Activated CD4-positive, alpha-beta memory T cell treated with anti-CD3 and anti-CD28 coated beads for 36 hours (primary cell): ENCODE measurements at regions not wholly inside any gene's neighbourhood (a gene's known extent, or its start where the extent isn't known, plus 50 kb on each side); places are given as distances from the start of the nearest gene placed in this dataset.
"Not testable (repeated sequence)": the region's sequence is repeated elsewhere in the genome, so short reads cannot be mapped to it uniquely, and the experiment has no call there.

ENCODE experiments used
- CTCF ChIA-PET: fragments of 350-600 bp; sonication (Branson Sonifier 250); formaldehyde crosslinking; loops from one replicate; lab custom pipeline; 2021; ENCODE audit warnings: antibody characterized with exemption, inconsistent platforms; lab: Charles Lee
- POLR2A ChIA-PET: fragments of 350-600 bp; sonication (Branson Sonifier 250); formaldehyde crosslinking; loops from one replicate; lab custom pipeline; 2021; ENCODE audit warnings: antibody characterized with exemption; lab: Charles Lee
- DNase-seq: peaks from one replicate; pipeline ENCODE4 v3.0.0-alpha.2; 2020
- H3K27ac Mint-ChIP-seq: one replicate; pipeline ENCODE4 v1.8.0; 2021; ENCODE audit warnings: mixed read lengths
- H3K27me3 Mint-ChIP-seq: one replicate; pipeline ENCODE4 v1.8.0; 2021; ENCODE audit warnings: mixed read lengths
- H3K36me3 Mint-ChIP-seq: one replicate; pipeline ENCODE4 v1.8.0; 2021; ENCODE audit warnings: mixed read lengths
- H3K4me1 Mint-ChIP-seq: one replicate; pipeline ENCODE4 v1.8.0; 2021; ENCODE audit warnings: low read depth, mixed read lengths
- H3K4me3 Mint-ChIP-seq: one replicate; pipeline ENCODE4 v1.8.0; 2021; ENCODE audit warnings: mild to moderate bottlenecking, mixed read lengths
- H3K9me3 Mint-ChIP-seq: one replicate; pipeline ENCODE4 v1.8.0; 2021; ENCODE audit warnings: mixed read lengths
- intact Hi-C: fragments of 100-400 bp; cut with micrococcal nuclease; formaldehyde crosslinking; loops from one replicate; pipeline ENCODE4 v1.15.1; 2023

- DNase-seq, POLR2A ChIA-PET, H3K4me1 Mint-ChIP-seq, intact Hi-C loops, H3K27ac Mint-ChIP-seq, H3K9me3 Mint-ChIP-seq, H3K4me3 Mint-ChIP-seq, H3K36me3 Mint-ChIP-seq, H3K27me3 Mint-ChIP-seq: not testable (repeated sequence)
- CTCF ChIA-PET, result interaction anchor here (1.7 kb wide), 1 partner anchor 51 kb away, joined by 5 read pairs; no protein-coding TSS in a partner anchor
Observed at GRCh38 chr3:194264631-194265504, 86.3 kb downstream of the CPN2 start.

GRCh38 chr3:194265505-194265892 is 85.6 kb downstream of the CPN2 start:
- H3K4me1 Mint-ChIP-seq, result peaks cover 4% of the 10 kb centered on the region
- no peaks in the 10 kb centered on the region for H3K9me3 Mint-ChIP-seq
- H3K4me3 Mint-ChIP-seq, result no peak overlapping the region
- ChIA-PET POLR2A (no interaction called here), CTCF (interaction anchor here (1.3 kb wide), 1 partner anchor 51 kb away, joined by 4 read pairs; no protein-coding TSS in a partner anchor)
- H3K27ac Mint-ChIP-seq, result no peak overlapping the region
- DNase-seq, result no peak
- peaks cover 2% of the 10 kb centered on the region for H3K27me3 Mint-ChIP-seq
- intact Hi-C loops, result no loop called here
- no peaks in the 10 kb centered on the region for H3K36me3 Mint-ChIP-seq

GRCh38 chr3:194265996-194266964 is 84.8 kb downstream of the CPN2 start:
- no peak overlapping the region for H3K27ac Mint-ChIP-seq
- no peak overlapping the region for H3K4me3 Mint-ChIP-seq
- intact Hi-C loops, result no loop called here
- no peaks in the 10 kb centered on the region for H3K36me3 Mint-ChIP-seq
- peaks cover 2% of the 10 kb centered on the region for H3K27me3 Mint-ChIP-seq
- no peak for DNase-seq
- H3K4me1 Mint-ChIP-seq, result peaks cover 4% of the 10 kb centered on the region
- POLR2A ChIA-PET, result no interaction called here
- CTCF ChIA-PET, result interaction anchor here (1.3 kb wide), 1 partner anchor 50 kb away, joined by 4 read pairs; no protein-coding TSS in a partner anchor
- no peaks in the 10 kb centered on the region for H3K9me3 Mint-ChIP-seq

- Mint-ChIP-seq H3K27me3 (peaks cover 2% of the 10 kb centered on the region), H3K36me3 (no peaks in the 10 kb centered on the region), H3K4me3 (no peak overlapping the region), H3K4me1 (peaks cover 4% of the 10 kb centered on the region), H3K27ac (no peak overlapping the region), H3K9me3 (no peaks in the 10 kb centered on the region)
- DNase-seq, result no peak
- POLR2A ChIA-PET, result interaction anchor here (0.7 kb wide), 1 partner anchor 208 kb away, joined by 3 read pairs; no protein-coding TSS in a partner anchor
- intact Hi-C loops, result no loop called here
- CTCF ChIA-PET, result no interaction called here
Observed at GRCh38 chr3:194267744-194268653, 83.1 kb downstream of the CPN2 start.

GRCh38 chr3:194268654-194269512 is 82.2 kb downstream of the CPN2 start:
- no peak overlapping the region for H3K4me3 Mint-ChIP-seq
- intact Hi-C loops, result no loop called here
- H3K36me3 Mint-ChIP-seq, result no peaks in the 10 kb centered on the region
- H3K27ac Mint-ChIP-seq, result no peak overlapping the region
- no peak for DNase-seq
- H3K4me1 Mint-ChIP-seq, result peaks cover 4% of the 10 kb centered on the region
- ChIA-PET CTCF (no interaction called here), POLR2A (interaction anchor here (0.7 kb wide), 1 partner anchor 209 kb away, joined by 3 read pairs; no protein-coding TSS in a partner anchor)
- H3K9me3 Mint-ChIP-seq, result no peaks in the 10 kb centered on the region
- H3K27me3 Mint-ChIP-seq, result peaks cover 2% of the 10 kb centered on the region

- Mint-ChIP-seq H3K4me3 (no peak overlapping the region), H3K27me3 (peaks cover 2% of the 10 kb centered on the region), H3K27ac (no peak overlapping the region), H3K9me3 (no peaks in the 10 kb centered on the region), H3K4me1 (peaks cover 4% of the 10 kb centered on the region), H3K36me3 (no peaks in the 10 kb centered on the region)
- intact Hi-C loops, result no loop called here
- ChIA-PET CTCF (no interaction called here), POLR2A (no interaction called here)
- no peak for DNase-seq
Observed at GRCh38 chr3:194269610-194270145, 81.5 kb downstream of the CPN2 start.

GRCh38 chr3:194270627-194271459 is 80.3 kb downstream of the CPN2 start:
- Mint-ChIP-seq H3K36me3 (no peaks in the 10 kb centered on the region), H3K9me3 (no peaks in the 10 kb centered on the region), H3K27ac (no peak overlapping the region), H3K4me3 (no peak overlapping the region), H3K27me3 (peaks cover 4% of the 10 kb centered on the region), H3K4me1 (peaks cover 4% of the 10 kb centered on the region)
- intact Hi-C loops, result no loop called here
- DNase-seq, result no peak
- ChIA-PET POLR2A (interaction anchor here (0.6 kb wide), 1 partner anchor 71 kb away, joined by 3 read pairs; no protein-coding TSS in a partner anchor), CTCF (no interaction called here)

- DNase-seq, result no peak
- H3K4me3 Mint-ChIP-seq, result no peak overlapping the region
- H3K9me3 Mint-ChIP-seq, result no peaks in the 10 kb centered on the region
- no peak overlapping the region for H3K27ac Mint-ChIP-seq
- POLR2A ChIA-PET, result no interaction called here
- H3K4me1 Mint-ChIP-seq, result peaks cover 4% of the 10 kb centered on the region
- peaks cover 4% of the 10 kb centered on the region for H3K27me3 Mint-ChIP-seq
- H3K36me3 Mint-ChIP-seq, result no peaks in the 10 kb centered on the region
- CTCF ChIA-PET, result no interaction called here
- intact Hi-C loops, result no loop called here
Observed at GRCh38 chr3:194271460-194272035, 79.6 kb downstream of the CPN2 start.

- ChIA-PET CTCF (no interaction called here), POLR2A (no interaction called here)
- Mint-ChIP-seq H3K9me3 (no peaks in the 10 kb centered on the region), H3K36me3 (no peaks in the 10 kb centered on the region), H3K4me3 (no peak overlapping the region), H3K27me3 (peaks cover 4% of the 10 kb centered on the region), H3K4me1 (peaks cover 4% of the 10 kb centered on the region), H3K27ac (no peak overlapping the region)
- intact Hi-C loops, result no loop called here
- DNase-seq, result peak; percentile 5
Observed at GRCh38 chr3:194272221-194272620, 78.9 kb downstream of the CPN2 start.
